Upper lobe of left lung (tissue), 4 donors: ENCODE measurements at regions not wholly inside any gene's neighbourhood (a gene's known extent, or its start where the extent isn't known, plus 50 kb on each side); places are given as distances from the start of the nearest gene placed in this dataset.

Experiments used
- POLR2AphosphoS5 ChIP-seq, 2 donors: sonication (generic); formaldehyde crosslinking; IDR thresholded peaks; one replicate each; pipeline ENCODE4 v1.5.1; 2017; ENCODE audit warnings: antibody characterized with exemption in 2 of 2
- TF ChIP-seq, protein P1 (sequence below), 6 experiments: fragments of 450-650 bp in 4 of 6; fragments of 200-600 bp in 2 of 6; sonication (generic) in 2 of 6; IDR thresholded peaks; one replicate each; pipeline ENCODE4 v1.5.1; 2016 to 2019; ENCODE audit warnings: antibody characterized with exemption in 6 of 6

DNA sequence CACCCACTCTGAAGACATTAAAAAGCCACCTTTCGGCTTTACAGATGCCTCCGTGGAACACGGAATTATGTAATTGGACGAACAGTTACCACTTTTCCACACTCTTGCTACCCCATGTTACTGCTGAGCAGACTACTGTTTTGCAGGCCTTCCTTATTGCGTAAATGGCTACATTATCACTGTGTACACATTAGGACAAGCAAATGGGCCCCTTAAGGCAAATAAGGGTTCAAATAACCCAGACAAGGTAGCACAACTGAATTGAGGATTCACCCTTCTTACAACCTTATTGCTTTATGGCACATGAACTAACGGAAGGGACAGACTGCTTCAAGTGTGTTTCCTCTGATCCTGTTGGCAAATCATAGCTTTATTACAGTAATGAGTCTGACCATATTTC is 832.2 kb upstream of the FANCL start:
- no peak for TF ChIP-seq POLR2AphosphoS5 (IDR thresholded peaks at IDR 0.05)
- TF ChIP-seq, protein P1, sequence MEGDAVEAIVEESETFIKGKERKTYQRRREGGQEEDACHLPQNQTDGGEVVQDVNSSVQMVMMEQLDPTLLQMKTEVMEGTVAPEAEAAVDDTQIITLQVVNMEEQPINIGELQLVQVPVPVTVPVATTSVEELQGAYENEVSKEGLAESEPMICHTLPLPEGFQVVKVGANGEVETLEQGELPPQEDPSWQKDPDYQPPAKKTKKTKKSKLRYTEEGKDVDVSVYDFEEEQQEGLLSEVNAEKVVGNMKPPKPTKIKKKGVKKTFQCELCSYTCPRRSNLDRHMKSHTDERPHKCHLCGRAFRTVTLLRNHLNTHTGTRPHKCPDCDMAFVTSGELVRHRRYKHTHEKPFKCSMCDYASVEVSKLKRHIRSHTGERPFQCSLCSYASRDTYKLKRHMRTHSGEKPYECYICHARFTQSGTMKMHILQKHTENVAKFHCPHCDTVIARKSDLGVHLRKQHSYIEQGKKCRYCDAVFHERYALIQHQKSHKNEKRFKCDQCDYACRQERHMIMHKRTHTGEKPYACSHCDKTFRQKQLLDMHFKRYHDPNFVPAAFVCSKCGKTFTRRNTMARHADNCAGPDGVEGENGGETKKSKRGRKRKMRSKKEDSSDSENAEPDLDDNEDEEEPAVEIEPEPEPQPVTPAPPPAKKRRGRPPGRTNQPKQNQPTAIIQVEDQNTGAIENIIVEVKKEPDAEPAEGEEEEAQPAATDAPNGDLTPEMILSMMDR (IDR thresholded peaks at IDR 0.05): no peak
